MCF 10A (cell line): ENCODE measurements at regions not wholly inside any gene's neighbourhood (a gene's known extent, or its start where the extent isn't known, plus 50 kb on each side); places are given as distances from the start of the nearest gene placed in this dataset.

Experiments
- BruUV-seq: library from RNA; stranded (reverse); fragments of 400-500 nt; replicated peaks from 2 replicates; lab custom pipeline; 2021; lab: Mats Ljungman, UMichigan
- CTCF ChIA-PET: fragments of 300-600 bp; sonication (Branson Sonifier 250); formaldehyde crosslinking; extraction: SDS; loops from one replicate; lab custom pipeline; 2021; ENCODE audit warnings: antibody characterized with exemption, inconsistent platforms; lab: Yijun Ruan, JAX
- POLR2A ChIA-PET: fragments of 300-600, 350-650 bp; sonication (Branson Sonifier 250); formaldehyde crosslinking; extraction: SDS; loops from one replicate; lab custom pipeline; 2020; ENCODE audit warnings: antibody characterized with exemption, inconsistent platforms; lab: Yijun Ruan, JAX
- DNase-seq: peaks from one replicate; pipeline ENCODE4 v3.0.0-alpha.2; 2018; ENCODE audit not compliant: unreplicated experiment
- H3K27ac Mint-ChIP-seq: one replicate; pipeline ENCODE4 v1.8.0; 2022; ENCODE audit warnings: mild to moderate bottlenecking, low read depth, mixed read lengths; ENCODE audit not compliant: unreplicated experiment
- H3K27me3 Mint-ChIP-seq: one replicate; pipeline ENCODE4 v1.8.0; 2022; ENCODE audit warnings: mixed read lengths; ENCODE audit not compliant: insufficient read depth, unreplicated experiment
- H3K36me3 Mint-ChIP-seq: one replicate; pipeline ENCODE4 v1.8.0; 2022; ENCODE audit warnings: mild to moderate bottlenecking, moderate library complexity, mixed read lengths; ENCODE audit not compliant: insufficient read depth, unreplicated experiment
- H3K4me1 Mint-ChIP-seq: one replicate; pipeline ENCODE4 v1.8.0; 2022; ENCODE audit warnings: mixed read lengths; ENCODE audit not compliant: insufficient read depth, unreplicated experiment
- H3K4me3 Mint-ChIP-seq: one replicate; pipeline ENCODE4 v1.8.0; 2022; ENCODE audit warnings: mild to moderate bottlenecking, moderate library complexity, mixed read lengths; ENCODE audit not compliant: unreplicated experiment
- H3K9me3 Mint-ChIP-seq: one replicate; pipeline ENCODE4 v1.8.0; 2022; ENCODE audit warnings: mixed read lengths; ENCODE audit not compliant: unreplicated experiment
- CTCF ChIP-seq: fragments of 200-600 bp; IDR thresholded peaks from one replicate; pipeline ENCODE4 v1.8.0; 2022; ENCODE audit warnings: antibody characterized with exemption, mild to moderate bottlenecking; ENCODE audit not compliant: unreplicated experiment
- intact Hi-C: fragments of 100-400 bp; cut with micrococcal nuclease; formaldehyde crosslinking; loops from 2 replicates; pipeline ENCODE4 v1.14.1; 2022

- no peak for TF ChIP-seq CTCF
- no peaks in the 10 kb centered on the region for H3K36me3 Mint-ChIP-seq
- H3K27ac Mint-ChIP-seq: no peak overlapping the region
- CTCF ChIA-PET: interaction anchor here (0.5 to 2.4 kb wide), 8 partner anchors 9 to 1891 kb away, joined by 3 to 7 read pairs (median 4); no protein-coding TSS in a partner anchor
- no TSS peak for BruUV-seq
- intact Hi-C loops: loop anchor here (2.0 kb wide), 2 partner anchors 128 to 1890 kb away; partner anchors contain the start of gene CBLN2
- no peaks in the 10 kb centered on the region for H3K9me3 Mint-ChIP-seq
- POLR2A ChIA-PET: no interaction called here
- no peak overlapping the region for H3K4me3 Mint-ChIP-seq
- H3K4me1 Mint-ChIP-seq: no peaks in the 10 kb centered on the region
- no peaks in the 10 kb centered on the region for H3K27me3 Mint-ChIP-seq
- DNase-seq: no peak
These were observed 129.1 kb upstream of the CBLN2 start for GRCh38 chr18:72673242-72673641.

DNA sequence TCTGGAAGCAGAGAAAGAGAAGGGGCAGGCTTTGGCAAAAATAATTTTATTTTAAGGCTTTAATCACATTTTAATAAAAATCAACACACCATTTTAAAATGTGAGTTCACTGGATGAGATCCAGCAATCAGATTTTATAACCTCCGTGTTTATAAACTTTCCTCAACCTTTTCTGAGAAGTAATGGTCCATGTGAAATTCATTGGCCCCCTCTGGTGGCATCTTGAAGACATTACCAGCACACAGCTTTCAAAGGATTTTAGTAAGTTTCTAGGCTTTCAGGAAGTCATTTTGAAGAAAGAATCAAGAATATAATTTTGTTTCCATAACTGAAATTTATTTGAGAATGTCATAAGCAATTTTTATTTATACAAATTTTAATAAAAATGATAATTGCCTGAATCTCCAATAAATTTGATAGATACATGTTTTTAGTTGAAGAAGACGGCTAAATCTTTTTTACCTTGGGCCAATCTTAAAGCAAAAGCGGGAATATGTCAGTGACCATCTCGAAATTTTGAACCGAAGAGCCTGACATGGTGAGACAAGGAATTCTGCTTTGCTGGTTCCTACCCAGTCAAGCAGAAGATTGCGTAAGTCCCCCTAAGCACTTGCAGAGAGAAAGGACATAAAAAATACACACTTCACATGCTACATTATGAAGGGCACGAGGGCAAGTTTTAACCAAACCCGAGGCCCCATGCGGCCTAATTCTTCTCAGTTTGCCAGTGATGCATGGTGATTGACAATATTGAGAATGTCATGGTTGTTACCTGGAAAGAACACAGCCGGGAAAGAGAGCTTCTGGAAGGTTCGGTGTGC lies 128.4 kb upstream of the CBLN2 start:
- intact Hi-C loops: loop anchor here (1.0 to 2.0 kb wide), 4 partner anchors 19 to 1890 kb away; partner anchors contain the start of gene CBLN2
- Mint-ChIP-seq H3K4me3 (no peak overlapping the region), H3K4me1 (no peaks in the 10 kb centered on the region), H3K9me3 (no peaks in the 10 kb centered on the region), H3K27ac (no peak overlapping the region), H3K36me3 (no peaks in the 10 kb centered on the region), H3K27me3 (no peaks in the 10 kb centered on the region)
- DNase-seq: peak; percentile 56
- ChIA-PET CTCF (interaction anchor here (0.8 to 2.4 kb wide), 10 partner anchors 10 to 1890 kb away, joined by 3 to 7 read pairs (median 4); no protein-coding TSS in a partner anchor), POLR2A (no interaction called here)
- no TSS peak for BruUV-seq
- peak; percentile 65 for TF ChIP-seq CTCF

DNA sequence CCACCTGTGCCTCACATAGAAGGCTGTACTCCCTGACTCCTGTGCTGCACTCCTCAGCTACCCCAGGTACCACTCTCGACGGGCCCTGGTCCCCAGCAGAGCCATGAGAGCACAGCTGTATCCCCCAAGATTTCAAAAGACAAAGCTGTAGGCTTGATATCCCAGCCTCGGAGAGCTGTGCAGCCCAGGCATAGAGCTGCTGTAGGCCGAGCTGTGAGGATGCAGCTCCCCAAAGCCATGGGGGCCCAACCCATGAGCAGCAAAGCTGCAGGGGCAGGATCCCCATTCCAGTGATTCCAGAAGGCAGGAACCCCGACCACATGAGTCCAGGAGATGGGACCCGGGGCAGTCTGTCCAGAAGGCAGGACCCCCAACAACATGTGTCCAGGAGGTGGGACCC lies 123.8 kb upstream of the CBLN2 start:
- Mint-ChIP-seq H3K36me3 (no peaks in the 10 kb centered on the region), H3K27ac (no peak overlapping the region), H3K9me3 (no peaks in the 10 kb centered on the region), H3K4me1 (no peaks in the 10 kb centered on the region), H3K4me3 (no peak overlapping the region), H3K27me3 (no peaks in the 10 kb centered on the region)
- TF ChIP-seq CTCF: no peak
- ChIA-PET POLR2A (no interaction called here), CTCF (no interaction called here)
- no TSS peak for BruUV-seq
- DNase-seq: no peak
- intact Hi-C loops: no loop called here

DNA sequence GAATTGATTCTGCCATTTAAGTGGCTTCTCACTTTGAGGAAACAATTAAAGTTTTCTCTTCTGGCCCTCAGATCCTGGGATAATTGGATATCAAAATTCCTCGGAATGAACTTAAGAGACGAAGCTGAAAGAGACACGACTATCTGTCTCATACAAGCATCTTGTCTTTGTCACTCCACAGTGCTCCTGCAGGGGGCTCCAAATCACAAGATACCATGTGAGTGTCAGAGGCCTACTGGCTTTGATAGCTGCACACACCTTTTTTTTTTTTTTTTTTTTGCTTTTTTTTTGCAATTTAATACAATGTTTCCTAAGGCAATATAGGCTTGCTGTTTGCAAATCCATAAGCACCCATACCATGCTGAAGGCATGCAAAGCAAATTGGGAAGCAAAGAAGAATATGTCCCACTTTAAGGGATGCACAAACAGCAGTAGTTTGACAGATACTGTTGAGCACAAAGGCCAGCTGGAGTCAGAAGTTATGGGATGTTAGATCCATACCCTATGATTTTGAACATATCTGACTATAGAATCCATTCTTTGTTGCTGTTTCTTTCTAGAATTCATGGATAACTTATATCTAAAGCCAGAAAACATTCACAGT lies 109.0 kb upstream of the CBLN2 start:
- H3K36me3 Mint-ChIP-seq: no peaks in the 10 kb centered on the region
- POLR2A ChIA-PET: no interaction called here

More for the DNA sequence above, 109.0 kb upstream of the CBLN2 start:
- peak; percentile 43 for TF ChIP-seq CTCF
- Mint-ChIP-seq H3K27ac (no peak overlapping the region), H3K4me1 (no peaks in the 10 kb centered on the region), H3K4me3 (no peak overlapping the region), H3K9me3 (peaks cover 7% of the 10 kb centered on the region), H3K27me3 (peaks cover 14% of the 10 kb centered on the region)
- peak; percentile 65 for DNase-seq
- CTCF ChIA-PET: interaction anchor here (0.5 to 1.4 kb wide), 6 partner anchors 8 to 1584 kb away, joined by 3 to 7 read pairs (median 3); no protein-coding TSS in a partner anchor
- intact Hi-C loops: loop anchor here (1.0 kb wide), 1 partner anchor 19 kb away; no protein-coding TSS in a partner anchor
- BruUV-seq: no TSS peak
